ENCODE measurements at regions not wholly inside any gene's neighbourhood (a gene's known extent, or its start where the extent isn't known, plus 50 kb on each side); places are given as distances from the start of the nearest gene placed in this dataset.
"Not testable (repeated sequence)": the region's sequence is repeated elsewhere in the genome, so short reads cannot be mapped to it uniquely, and the experiment has no call there.

- DNase-seq = no peak
Measured at GRCh38 chr3:19825193-19825592, 108.8 kb downstream of the EFHB start.

DNA sequence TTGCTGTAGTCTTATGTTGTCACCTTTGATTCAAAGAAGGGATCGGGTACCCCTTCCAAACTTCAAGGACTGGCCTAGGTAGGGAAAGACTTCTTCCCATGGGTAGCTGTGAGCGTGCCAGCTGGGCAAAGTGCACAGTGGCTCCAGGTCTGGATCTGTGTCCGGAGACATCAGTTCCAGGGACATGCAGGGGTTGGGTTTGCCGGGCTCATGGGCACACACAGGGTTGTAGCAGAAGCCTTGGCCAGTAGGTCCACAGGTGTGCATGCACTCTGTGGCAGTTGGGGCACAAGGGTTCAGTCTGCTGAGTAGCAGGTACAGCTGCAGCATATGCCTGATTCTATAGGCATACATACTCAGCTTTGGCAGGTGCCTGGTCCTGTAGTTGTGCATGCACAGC is 111.2 kb downstream of the EFHB start:
- no peak for DNase-seq

GRCh38 chr3:19816631-19817030 is 117.4 kb downstream of the EFHB start:
- DNase-seq = no peak

- DNase-seq = no peak
Measured at GRCh38 chr3:19815805-19816204, 118.2 kb downstream of the EFHB start.

DNA sequence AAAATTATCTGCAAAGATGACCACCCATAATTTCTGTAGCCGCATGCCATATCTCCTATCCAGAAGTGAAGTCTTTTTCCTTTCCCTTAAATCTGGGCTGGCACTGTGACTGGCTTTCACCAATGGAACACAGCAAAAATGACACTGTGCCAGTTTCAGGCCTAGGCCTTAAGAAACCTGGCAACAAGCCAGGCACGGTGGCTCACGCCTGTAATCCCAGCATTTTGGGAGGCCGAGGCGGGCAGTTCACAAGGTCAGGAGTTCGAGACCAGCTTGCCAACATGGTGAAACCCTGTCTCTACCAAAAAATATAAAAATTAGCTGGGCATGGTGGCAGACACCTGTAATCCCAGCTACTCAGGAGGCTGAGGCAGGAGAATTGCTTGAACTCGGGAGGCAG is 120.3 kb downstream of the EFHB start:
- not testable (repeated sequence) for DNase-seq

DNA sequence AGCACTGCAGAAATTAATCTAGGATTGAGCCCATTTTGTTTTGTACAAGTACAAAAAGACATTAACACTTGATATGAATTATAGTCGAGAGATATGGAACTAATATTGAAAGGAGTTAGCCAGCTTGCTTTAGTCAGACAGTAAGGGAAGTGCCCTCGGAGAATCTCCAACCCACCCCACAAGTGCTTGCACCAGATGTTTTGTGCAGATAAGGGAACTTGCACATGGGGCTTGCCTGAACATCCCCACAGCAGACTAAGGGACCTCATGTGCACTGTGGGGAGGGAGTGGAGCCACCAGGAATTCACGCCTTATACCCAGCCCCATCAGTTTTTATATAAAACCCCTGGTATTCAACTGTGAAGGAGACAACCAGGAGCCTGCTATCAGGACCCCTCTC is 122.3 kb downstream of the EFHB start:
- no peak for DNase-seq

- no peak for DNase-seq
Measured at GRCh38 chr3:19808834-19809233, 125.2 kb downstream of the EFHB start.

DNA sequence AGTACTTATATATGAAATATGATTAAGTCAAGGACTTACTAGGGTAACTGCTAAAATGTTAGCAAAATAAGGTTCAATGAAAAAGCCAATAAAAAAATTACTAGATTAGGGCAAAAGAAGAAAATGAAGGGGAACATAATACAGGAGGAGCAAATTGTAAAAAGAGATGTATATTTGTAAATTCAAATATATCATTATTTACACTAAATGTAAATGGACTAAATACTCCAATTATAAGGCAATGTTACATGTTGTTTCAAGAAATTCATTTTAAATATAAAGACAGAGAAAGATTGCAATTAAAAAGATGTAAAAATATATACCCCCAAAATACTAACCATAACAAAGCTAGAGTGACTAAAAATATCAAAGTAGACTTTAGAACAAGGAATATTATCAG is 134.1 kb downstream of the EFHB start:
- DNase-seq = no peak

GRCh38 chr3:19799115-19799514 is 134.9 kb downstream of the EFHB start:
- DNase-seq = no peak

DNA sequence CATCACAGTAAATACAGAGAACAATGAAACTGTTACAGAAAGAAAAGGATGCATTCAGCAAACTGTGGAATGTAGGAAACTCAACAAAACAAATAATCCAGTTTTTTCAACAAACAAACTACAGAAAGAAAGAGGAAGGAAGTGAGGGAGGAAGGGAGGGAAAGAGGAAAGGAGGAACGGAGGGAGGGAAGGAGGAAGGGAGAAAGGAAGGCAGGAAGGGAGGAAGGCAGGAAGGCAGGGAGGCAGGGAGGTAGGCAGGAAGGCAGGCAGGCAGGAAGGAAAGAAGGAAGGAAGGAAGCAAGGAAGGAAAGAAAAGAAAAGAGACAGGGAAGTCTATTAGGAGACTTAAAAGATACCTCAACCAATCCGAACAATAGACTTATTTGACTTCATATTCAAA is 135.7 kb downstream of the EFHB start:
- no peak for DNase-seq

DNA sequence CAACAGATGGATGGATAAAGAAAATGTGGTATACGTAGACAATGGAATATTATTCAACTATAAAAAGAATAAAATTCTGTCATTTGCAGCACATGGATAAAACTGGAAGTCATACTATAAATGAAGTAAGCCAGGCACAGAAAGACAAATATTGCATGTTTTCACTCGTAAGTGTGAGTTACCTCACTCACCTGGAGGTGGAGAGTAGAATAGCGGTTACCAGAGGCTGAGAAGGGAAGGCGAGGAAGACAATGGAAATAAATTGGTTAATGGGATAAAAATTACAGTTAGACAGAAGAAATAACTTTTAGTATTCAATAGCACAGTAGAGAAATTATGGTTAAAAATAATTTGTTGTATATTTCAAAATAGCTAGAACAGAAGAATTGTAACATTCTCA is 141.6 kb downstream of the EFHB start:
- no peak for DNase-seq

DNA sequence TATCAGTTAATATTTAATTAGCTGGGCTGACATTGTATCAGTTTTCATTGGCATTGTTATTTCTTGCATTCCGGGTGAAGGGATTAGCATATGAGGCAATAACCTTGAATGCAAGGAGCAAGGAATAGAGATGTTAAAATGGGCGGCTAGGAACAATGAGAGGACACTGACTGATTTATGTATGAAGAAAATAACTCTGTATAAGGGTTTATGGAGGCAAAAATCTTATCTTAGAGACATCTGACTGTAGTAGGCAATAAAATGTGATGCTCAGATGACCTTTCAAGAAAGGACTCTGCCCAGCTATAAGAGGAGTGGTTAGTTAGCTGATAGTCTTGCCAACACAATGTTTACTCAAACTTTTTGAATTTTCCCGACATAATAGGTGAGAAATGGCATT is 158.3 kb downstream of the EFHB start:
- no peak for DNase-seq

DNA sequence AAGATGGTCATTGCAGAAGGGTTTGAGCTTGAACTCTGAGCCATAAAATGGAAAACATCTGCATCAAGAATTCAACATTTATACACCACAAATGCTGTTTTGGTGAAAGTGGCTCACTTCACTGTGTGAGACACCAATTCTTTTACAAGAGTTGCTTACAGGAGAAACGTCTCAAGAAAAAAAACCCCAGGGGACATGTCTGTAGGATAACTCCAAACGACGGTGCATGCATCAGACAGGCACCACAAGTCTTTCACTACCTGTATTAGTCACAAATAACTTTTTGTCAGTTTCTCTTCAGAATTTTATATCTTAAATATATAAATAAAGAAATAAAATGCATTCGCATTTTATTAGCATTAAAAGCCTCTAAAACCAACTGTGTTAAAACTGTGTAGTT is 164.3 kb downstream of the EFHB start:
- no peak for DNase-seq

GRCh38 chr3:19765954-19766353 is 168.1 kb downstream of the EFHB start:
- DNase-seq = no peak

GRCh38 chr3:19757773-19758172 is 176.2 kb downstream of the EFHB start:
- DNase-seq = no peak

DNA sequence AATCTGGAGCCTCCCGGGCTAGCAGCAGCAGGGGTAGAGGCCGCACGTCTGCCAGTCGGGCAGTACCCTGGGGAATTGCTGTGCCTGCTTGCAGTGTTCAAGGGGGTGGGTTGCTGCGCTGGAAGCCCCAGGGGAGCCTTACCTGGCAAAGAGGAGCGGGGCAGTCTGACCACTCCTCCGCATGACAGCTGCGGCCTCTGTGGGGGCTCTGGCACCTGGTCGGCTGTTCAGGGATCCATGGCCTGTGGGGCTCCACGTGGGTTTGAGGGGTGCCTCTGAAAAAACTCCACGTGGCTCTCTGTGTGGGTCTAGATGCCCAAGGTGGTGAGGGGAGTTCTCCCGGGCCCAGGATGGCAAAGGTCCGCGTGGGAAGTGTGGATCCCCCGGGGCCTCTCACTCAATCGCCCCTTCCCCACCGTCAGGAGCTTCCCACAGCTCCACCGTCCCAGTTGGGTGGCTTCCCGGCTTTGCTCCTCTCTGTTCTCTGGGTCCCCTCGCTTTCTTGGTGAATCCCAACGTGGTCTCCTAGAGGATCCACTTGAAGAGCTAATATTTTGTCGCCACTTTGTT is 184.5 kb downstream of the EFHB start:
- DNase-seq = no peak

GRCh38 chr3:19748782-19749447 is 185.1 kb downstream of the EFHB start:
- DNase-seq = no peak

DNA sequence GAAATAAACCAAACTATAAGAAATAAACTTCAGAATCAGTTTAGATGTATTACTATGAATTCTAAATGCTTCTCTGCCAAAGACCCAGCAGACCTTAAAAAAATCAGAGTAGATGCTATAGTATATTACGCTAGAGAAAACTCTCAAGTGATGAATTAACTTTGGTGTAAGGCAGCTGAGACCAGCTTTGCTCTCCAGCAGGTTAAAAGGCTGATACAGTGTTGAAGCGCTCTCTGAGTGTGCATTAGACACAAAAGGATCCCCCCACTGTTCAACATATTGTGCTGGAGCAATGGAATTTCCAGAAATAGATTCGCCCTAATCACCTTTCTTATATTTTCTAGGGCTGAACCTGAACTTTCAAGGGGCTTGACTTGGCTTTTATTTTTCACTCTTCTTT is 190.0 kb downstream of the EFHB start:
- DNase-seq = no peak

DNA sequence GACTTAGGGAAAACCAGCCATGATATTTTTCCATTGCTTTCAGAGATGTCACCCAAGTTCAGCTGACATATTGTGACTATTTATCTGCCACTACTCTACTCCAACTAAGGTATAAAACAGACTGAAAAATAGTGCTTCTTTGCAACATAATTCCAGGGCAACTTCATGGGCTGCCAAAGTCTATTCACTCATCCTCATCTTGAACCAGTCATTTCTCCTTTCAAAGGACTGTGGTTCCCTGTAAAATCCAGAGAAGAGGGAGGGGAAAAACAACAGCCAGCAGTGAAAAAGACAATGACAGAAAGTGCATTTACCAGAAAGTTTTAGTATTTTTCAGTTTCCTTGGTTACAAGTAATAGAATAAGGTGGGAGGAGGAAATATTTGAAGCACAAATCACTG is 191.1 kb downstream of the EFHB start:
- DNase-seq = no peak

GRCh38 chr3:19739504-19739903 is 194.5 kb downstream of the EFHB start:
- no peak for DNase-seq

DNA sequence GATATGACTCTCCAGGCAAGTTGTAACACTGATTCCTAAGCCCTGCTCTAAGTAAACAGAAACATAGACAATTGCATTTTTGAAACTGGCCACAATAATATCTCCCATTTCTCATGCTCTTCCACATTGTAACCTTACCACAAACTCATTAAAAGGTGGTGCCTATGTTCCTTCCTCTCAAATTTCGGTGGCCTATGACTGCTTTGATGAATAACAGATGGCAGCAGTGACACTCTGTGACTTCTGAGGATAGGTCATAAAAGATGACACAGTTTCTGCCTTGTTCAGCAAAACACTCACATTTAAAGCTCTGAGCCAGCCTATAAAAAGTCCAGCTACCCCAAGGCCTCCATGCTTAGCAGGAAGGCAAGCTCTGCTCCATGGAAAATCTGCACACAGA is 195.2 kb downstream of the EFHB start:
- DNase-seq = no peak

- no peak for DNase-seq
Measured at GRCh38 chr3:19735111-19735510, 198.9 kb downstream of the EFHB start.

DNA sequence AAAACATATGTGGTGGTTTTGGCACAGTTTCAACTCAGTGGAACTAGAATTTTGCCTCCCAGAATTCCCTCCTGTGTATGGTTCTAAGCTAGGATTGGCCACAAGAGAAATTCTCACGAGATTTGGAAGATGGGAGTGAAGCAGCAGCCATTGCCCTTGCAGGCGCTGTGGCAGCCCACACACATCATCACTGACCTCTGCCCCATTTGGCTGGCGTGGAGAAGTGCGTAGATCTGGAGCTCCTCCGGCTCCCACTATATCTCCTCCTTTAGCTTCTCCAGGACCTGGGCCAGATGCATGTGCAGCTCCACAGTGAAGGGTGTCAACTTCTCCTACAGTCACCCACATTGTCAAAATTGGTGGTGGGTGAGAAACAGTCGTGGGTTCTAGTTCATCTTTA is 199.6 kb downstream of the EFHB start:
- no peak for DNase-seq

- DNase-seq = no peak
Measured at GRCh38 chr3:19725000-19725399, 209.0 kb downstream of the EFHB start.

- no peak for DNase-seq
Measured at GRCh38 chr3:19717736-19718135, 216.3 kb downstream of the EFHB start.
